ENCODE measurements at regions not wholly inside any gene's neighbourhood (a gene's known extent, or its start where the extent isn't known, plus 50 kb on each side); places are given as distances from the start of the nearest gene placed in this dataset.

DNA sequence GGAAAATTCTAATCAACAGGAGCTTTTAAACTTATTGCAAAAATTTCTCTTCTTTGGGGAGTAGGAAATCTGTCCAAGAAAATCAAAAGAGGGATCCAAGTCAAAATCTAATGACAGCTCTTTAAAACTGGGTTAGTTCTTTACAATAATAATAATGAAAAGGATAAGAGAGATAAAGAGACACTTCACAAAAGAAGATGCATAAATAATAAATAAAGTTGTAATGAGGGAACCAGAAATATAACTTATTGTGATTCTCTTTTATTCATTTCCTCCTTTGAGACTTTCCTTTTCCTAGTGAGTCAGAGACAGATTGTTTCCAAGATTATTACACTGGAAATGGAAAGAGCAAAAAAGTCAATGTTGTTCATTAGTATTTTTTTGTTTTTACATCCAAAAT is 1029.3 kb downstream of the PCDH17 start:
- Mint-ChIP-seq H3K27me3 (ENCODE audit: low read depth) (no peaks in the 10 kb centered on the region), H3K4me3 (no peak overlapping the region), H3K9me3 (no peaks in the 10 kb centered on the region), H3K36me3 (ENCODE audit: insufficient read depth in 1 of 3, low read depth in 3 of 3) (no peaks in the 10 kb centered on the region; a peak in 2 of 7 replicates), H3K27ac (no peak overlapping the region), H3K4me1 (peaks cover 3 to 6% of the 10 kb centered on the region in 2 experiments)
- no peak overlapping the region for H3K4ac ChIP-seq (ENCODE audit: low read depth, low read length)
- DNase-seq = no peak
- no peak overlapping the region for H3K18ac ChIP-seq (ENCODE audit: insufficient read length, low read depth, low read length)
- H3K14ac ChIP-seq (ENCODE audit: insufficient read depth, low read length) = no peak overlapping the region
- H3K4me2 ChIP-seq (ENCODE audit: insufficient read depth, insufficient read length, low read length) = no peak overlapping the region
- no peak overlapping the region for H2BK120ac ChIP-seq (ENCODE audit: low read depth, low read length, poor library complexity, severe bottlenecking)
- no peak overlapping the region for H2BK20ac ChIP-seq (ENCODE audit: low read depth, low read length, poor library complexity, severe bottlenecking)
- H4K20me1 ChIP-seq (ENCODE audit: control insufficient read depth, insufficient read depth, insufficient read length) = no peaks in the 10 kb centered on the region
- H3K56ac ChIP-seq (ENCODE audit: insufficient read length, low read depth, low read length) = no peak overlapping the region
- no peaks in the 10 kb centered on the region for H3K27me3 ChIP-seq (ENCODE audit: insufficient read depth, low read length)
- H3K79me2 ChIP-seq (ENCODE audit: insufficient read depth, low read length) = no peaks in the 10 kb centered on the region
- H3K27ac ChIP-seq (ENCODE audit: insufficient read length, low read depth, low read length) = no peak overlapping the region
- H3K79me1 ChIP-seq (ENCODE audit: insufficient read depth, low read depth, low read length, poor library complexity, severe bottlenecking) = no peaks in the 10 kb centered on the region
- H4K91ac ChIP-seq (ENCODE audit: insufficient read length, low read depth, low read length) = no peak overlapping the region
- no peak overlapping the region for H3K23ac ChIP-seq (ENCODE audit: insufficient read length, low read depth, low read length)
- no peak overlapping the region for H2BK15ac ChIP-seq (ENCODE audit: low read depth, low read length)
- no peak overlapping the region for H2AK5ac ChIP-seq (ENCODE audit: insufficient read length, low read length)
- no peak overlapping the region for H4K8ac ChIP-seq (replicated peaks; ENCODE audit: insufficient read length, low read depth, low read length)
- no peak overlapping the region for H3T11ph ChIP-seq (ENCODE audit: low read length)
- H2AFZ ChIP-seq (ENCODE audit: low read length) = no peak overlapping the region
- H2BK5ac ChIP-seq (ENCODE audit: insufficient read length, low read length) = no peak overlapping the region
- H3K9me3 ChIP-seq (ENCODE audit: control insufficient read depth, low read depth, low read length) = no peaks in the 10 kb centered on the region
- H3K23me2 ChIP-seq (ENCODE audit: insufficient read length, low read depth, low read length, poor library complexity, severe bottlenecking) = no peaks in the 10 kb centered on the region
- no peak overlapping the region for H4K5ac ChIP-seq (ENCODE audit: insufficient read length, low read depth, low read length)
- H2BK12ac ChIP-seq (ENCODE audit: insufficient read length, low read depth, low read length) = no peak overlapping the region
- no peak for TF ChIP-seq CTCF (conservative IDR thresholded peaks at IDR 0.05)
- H3K9ac ChIP-seq (ENCODE audit: extremely low read depth, insufficient read length, low read length) = no peak overlapping the region
- no peaks in the 10 kb centered on the region for H3K4me1 ChIP-seq (ENCODE audit: insufficient read depth, low read length)
